Activated CD4-positive, alpha-beta T cell treated with anti-CD3 and anti-CD28 coated beads, Interleukin-2, amount 50 U/mL, for 1 hour (primary cell): ENCODE measurements at regions not wholly inside any gene's neighbourhood (a gene's known extent, or its start where the extent isn't known, plus 50 kb on each side); places are given as distances from the start of the nearest gene placed in this dataset.
A peak's percentile ranks its signal among the peaks of the same experiment; 100 is the strongest.
"Not testable (repeated sequence)": the region's sequence is repeated elsewhere in the genome, so short reads cannot be mapped to it uniquely, and the experiment has no call there.

ENCODE experiments used
- DNase-seq: peaks from one replicate; pipeline ENCODE4 v3.0.0-alpha.2; 2020

GRCh38 chr2:168300460-168300859 is 53.1 kb upstream of the STK39 start:
- DNase-seq, result no peak

GRCh38 chr2:168304024-168304681 is 56.8 kb upstream of the STK39 start:
- no peak for DNase-seq

GRCh38 chr2:168307379-168307778 is 60.0 kb upstream of the STK39 start:
- DNase-seq, result no peak

- DNase-seq, result no peak
Measured at GRCh38 chr2:168310580-168310979, 63.2 kb upstream of the STK39 start.

- DNase-seq, result no peak
Measured at GRCh38 chr2:168311261-168311910, 64.0 kb upstream of the STK39 start.

DNA sequence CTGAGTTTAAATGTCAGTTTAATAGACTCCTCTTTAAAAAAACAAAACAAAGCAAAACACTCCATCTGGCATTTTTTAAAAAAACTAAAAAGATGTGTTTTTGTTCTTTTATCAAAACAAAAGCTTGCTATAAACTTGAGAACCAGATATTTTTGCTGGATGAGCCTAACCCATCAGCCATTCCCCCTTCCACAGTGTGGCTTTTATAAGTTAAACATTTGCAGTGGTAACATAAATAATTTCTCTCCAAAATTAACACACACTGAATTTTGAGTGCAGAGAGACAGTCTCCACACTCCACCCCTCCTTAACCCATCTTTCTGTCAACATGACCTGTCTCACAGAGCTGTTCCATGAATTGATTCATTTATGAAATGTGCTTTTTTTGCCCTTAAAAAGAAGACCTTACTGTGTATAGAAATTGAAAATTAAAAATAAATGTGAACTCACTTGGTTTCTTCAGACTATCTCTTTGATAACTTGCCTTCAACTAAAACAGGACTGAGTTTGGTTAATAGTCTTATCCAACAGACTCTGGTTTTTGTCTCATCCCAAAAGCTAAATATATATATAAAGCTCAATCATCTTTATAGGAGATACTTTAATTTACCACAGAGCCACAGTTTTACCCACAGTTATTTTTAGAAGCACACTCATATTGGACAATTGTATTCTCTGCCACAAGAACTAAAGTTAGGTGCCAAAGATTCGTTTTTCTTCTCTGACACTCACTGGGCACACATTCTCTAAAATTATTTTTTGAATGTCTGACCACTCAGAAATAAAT is 64.8 kb upstream of the STK39 start:
- DNase-seq, result no peak

DNA sequence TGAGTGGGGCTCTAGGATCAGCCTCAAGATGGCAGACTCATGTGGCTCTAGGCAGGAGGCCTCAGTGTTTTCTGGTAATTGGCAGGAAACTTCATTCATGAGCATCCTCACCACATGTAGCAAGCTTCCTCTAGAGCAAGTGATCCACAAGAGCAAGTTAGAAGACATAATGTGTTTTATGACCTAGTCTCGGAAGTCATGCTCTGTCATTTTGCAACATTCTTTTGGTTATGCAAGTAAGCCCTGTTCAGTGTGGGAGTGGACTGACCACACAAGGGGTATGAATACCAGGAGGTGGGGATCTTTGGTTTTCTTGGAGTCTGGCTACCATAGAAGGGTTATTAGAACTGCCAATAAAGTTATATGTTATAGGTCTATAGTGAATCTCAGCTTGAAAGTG is 66.8 kb upstream of the STK39 start:
- no peak for DNase-seq

DNA sequence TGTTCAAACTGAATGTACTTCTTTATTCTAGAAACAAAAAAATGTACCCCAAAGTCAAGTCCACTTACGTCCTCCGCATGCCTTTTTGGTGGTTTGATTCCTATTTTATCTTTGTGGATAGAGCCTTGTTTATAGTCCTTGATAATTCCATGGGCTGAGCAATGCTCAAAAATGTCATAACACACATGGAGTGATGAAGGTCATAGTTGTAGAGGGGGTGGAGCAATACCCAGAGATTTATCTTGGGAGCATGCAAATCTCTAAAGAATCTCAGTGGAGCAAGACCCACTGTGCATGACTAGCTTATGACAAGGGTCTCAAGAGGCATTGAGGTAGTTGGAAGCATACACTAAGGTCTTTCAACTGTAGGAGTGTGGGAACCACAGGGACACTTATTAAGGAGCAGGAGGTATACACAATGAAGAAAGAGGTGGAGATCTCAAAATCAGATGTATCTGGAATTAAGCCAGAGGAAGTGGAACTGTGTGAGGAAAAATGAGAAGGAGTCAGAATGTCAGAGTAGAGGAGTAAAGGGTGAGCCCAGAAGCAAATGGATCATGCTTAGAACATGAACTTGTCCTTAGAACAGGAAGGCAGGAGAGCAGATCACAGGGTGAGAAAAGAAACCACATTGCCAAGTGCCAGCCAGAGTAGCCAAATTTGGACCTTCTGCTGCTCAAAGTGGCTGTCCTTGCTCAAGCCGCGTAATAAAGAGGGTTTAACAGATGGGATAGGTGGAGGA is 68.1 kb upstream of the STK39 start:
- DNase-seq, result no peak

DNA sequence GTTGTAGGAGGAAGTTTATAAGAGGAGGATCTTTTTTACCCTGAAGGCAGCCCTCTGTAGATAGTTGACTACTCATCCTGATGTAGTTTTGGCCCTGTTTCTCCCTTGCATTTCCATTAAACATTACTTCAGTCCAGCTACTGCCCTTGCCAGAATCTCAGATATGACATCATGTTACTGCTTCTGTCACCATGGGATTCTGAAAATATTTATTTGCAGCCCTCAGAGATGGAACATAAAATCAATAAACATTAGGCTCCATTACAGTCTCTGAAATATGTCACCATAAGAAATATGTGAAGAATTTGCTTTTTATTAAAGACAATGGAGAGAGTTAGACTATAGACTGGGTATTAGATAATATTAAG is 68.7 kb upstream of the STK39 start:
- DNase-seq, result no peak

DNA sequence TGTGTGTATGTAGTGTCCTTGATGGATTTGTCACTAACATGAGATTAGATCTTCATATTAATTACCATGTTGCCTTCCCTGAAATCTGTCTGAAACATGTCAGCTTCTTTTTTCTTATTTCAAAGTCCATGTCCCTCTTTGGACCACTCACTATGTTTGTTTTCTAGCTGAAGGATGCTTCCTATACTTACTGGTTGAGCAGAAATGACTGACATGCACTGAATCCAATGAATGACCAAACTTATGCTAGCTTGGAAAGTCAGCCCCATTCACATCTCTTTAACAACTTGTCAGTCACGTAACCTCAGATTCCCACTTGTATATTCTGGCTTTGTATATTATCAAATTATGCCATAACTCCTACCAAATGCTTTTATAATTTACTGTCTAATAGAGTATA is 69.9 kb upstream of the STK39 start:
- DNase-seq, result no peak

DNA sequence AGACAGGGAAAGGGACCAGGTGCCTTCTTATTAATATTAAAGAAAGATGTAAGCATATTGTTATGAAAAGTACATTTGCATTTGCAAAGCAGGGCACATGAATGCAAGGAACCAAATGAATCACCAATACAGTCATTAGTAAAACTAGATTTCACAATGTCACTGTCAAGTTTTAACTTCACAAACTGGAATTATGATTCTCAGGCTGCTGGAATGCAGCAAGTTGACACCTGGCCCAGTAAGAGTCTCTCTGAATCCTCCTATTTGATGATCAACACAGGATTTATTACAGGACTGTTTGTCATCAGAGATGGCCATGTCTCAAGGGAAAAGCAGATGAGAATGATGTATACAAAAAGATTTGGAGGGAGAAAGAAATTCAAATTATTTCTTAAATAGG is 72.9 kb upstream of the STK39 start:
- DNase-seq, result no peak

DNA sequence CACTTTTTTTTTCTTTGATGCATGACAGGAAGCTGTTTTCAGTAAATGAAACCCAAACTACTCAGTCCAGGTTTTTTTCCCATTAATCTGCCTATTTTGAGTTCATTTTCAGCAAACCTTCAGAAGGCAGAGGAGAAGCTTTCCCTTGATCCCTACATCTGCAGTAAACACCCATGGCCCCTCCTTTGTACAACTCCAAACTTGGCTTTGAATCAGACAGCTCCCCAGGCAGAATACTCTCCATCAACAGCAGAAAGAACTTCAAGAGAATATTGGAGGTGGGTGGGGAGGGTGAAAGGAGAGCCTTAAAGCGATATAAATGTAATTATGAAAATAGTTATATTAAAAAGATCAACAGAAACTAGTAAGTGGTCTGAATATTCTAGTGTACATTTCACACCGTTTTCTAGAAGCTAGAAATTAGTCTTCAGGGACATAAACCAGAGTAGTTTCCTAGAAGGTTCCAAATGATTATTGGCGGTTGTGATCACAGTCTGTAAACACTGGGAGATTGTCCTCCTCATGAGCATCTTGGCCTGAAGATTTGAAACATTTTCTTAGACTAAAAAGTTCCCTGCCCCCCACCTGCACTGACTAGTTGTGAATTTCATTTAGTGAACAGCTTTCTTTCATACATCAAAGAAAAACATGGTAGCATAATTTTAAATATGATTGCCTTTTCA is 75.1 kb upstream of the STK39 start:
- no peak for DNase-seq

- DNase-seq, result no peak
Measured at GRCh38 chr2:168323529-168324021, 76.2 kb upstream of the STK39 start.

- DNase-seq, result no peak
Measured at GRCh38 chr2:168326572-168326971, 79.2 kb upstream of the STK39 start.

DNA sequence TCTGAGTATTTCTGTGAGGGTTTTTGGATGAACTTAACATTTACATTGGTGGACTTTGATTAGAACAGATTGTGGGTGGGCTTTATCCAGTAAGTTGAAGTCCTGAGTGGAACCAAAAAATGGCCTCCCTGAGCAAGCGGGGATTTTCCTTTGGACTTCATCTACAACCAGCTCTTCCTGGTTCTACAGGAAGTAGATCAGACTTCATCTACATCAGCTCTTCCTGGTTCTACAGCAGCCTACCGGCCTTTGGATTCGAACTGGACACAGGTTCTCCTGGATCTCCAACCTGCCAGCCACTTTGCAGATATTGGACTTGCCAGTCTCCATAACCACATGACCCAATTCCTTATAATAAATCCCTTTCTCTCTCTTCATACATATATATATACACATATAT is 79.9 kb upstream of the STK39 start:
- no peak for DNase-seq

DNA sequence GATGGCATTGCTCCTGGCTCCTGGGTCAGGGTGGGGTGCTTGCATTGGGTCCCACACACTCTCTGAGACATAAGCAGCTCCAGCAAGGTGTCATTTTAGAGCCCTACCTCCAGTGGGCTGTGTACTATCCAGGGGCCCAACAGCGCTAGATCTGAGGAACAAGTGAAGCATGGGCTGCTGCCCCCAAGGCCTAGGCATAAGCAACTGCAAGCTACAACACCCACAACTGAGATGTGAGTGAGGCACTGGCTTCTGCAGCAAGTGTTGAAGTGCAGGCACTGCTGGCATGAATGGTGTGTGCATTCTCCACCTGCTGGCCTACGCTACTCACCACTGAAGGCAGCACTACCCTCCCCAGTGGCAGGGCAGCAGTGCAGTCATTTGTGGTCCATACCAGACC is 81.0 kb upstream of the STK39 start:
- DNase-seq, result no peak

- DNase-seq, result no peak
Measured at GRCh38 chr2:168330624-168331423, 83.4 kb upstream of the STK39 start.

DNA sequence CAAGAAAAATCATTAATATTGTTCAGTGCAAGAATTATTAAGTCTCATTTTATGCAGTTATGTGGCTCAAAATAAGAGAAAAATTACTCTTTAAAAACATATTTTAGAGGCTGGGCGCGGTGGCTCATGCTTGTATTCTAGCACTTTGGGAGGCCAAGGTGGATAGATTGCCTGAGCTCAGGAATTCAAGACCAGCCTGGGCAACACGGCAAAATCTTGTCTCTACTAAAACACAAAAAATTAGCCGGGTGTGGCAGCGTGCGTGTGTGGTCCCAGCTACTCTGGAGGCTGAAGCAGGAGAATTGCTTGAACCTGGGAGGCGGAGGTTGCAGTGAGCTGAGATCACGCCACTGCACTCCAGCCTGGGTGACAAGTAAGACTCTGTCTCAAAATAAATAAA is 87.9 kb upstream of the STK39 start:
- not testable (repeated sequence) for DNase-seq

GRCh38 chr2:168336786-168337388 is 89.5 kb upstream of the STK39 start:
- peak; percentile 57 for DNase-seq

GRCh38 chr2:168338292-168338691 is 90.9 kb upstream of the STK39 start:
- no peak for DNase-seq

DNA sequence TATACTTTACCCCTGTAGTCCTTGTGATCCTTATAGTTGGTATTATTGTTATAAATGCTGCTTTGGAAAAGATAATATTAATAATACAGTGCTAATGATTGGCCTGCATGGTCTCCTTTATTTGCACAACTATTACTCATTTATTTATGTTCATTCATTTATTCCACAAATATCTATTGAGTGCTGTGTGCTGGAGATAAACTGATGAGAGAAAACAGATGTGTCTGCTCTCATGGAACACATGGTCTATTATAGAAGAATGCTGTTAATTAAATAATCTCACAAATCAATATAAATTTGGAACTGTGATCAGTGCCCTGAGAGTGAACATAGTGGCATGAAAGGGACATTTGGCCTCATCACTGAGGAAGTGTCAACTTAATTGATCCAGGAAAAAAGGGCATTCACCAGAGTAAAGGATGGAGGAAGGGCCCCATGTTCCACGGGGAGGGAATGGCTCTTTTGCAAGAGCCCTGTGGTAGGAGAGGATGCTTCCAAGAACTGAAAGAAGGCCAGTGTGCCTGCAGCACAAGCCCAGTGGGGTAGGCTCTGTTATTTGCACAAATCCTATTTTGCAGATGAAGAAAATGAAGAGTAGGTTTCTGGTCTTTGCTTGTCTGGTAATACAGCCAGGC is 91.5 kb upstream of the STK39 start:
- DNase-seq, result no peak
